ENCODE measurements at regions not wholly inside any gene's neighbourhood (a gene's known extent, or its start where the extent isn't known, plus 50 kb on each side); places are given as distances from the start of the nearest gene placed in this dataset.

GRCh38 chr10:33115738-33116719 is 158.0 kb upstream of the ITGB1 start:
- TF ChIP-seq POLR2A (IDR thresholded peaks at IDR 0.05) (no peak), CTCF (IDR thresholded peaks at IDR 0.05) (peak in 3 of 5 experiments; percentile 25 to 34 (median 29)), EP300 (IDR thresholded peaks at IDR 0.05; ENCODE audit: low read depth) (no peak)
